GM21576 (cell line): ENCODE measurements at regions not wholly inside any gene's neighbourhood (a gene's known extent, or its start where the extent isn't known, plus 50 kb on each side); places are given as distances from the start of the nearest gene placed in this dataset.
A peak's percentile ranks its signal among the peaks of the same experiment; 100 is the strongest.
"Not testable (repeated sequence)": the region's sequence is repeated elsewhere in the genome, so short reads cannot be mapped to it uniquely, and the experiment has no call there.

Experiments
- ATAC-seq: cut with Tn5 transposase; IDR thresholded peaks from one replicate; pipeline ENCODE4 v1.9.1; 2021; ENCODE audit warnings: mild to moderate bottlenecking, moderate library complexity; ENCODE audit not compliant: unreplicated experiment

DNA sequence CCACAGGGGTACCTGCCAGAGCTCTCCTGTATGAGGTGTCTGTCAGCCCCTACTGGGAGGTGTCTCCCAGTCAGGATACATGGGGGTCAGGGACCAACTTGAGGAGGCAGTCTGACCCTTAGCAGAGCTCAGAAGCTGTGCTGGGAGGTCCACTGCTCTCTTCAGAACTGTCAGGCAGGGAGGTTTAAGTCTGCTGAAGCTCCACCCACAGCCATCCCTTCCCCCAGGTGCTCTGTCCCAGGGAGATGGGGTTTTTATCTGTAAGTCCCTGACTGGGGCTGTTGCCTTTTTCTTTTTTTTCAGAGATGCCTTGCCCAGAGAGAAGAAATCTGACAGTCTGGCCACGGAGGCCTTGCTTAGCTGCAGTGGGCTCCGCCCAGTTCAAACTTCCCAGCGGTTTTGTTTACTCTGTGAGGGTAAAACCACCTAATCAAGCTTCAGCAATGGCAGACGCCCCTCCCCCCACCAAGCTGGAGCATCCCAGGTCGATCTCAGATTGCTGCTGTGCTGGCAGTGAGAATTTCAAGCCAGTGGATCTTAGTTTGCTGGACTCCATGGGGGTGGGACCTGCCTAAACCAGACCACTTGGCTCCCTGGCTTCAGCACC is 118.5 kb upstream of the RADX start:
- not testable (repeated sequence) for ATAC-seq

DNA sequence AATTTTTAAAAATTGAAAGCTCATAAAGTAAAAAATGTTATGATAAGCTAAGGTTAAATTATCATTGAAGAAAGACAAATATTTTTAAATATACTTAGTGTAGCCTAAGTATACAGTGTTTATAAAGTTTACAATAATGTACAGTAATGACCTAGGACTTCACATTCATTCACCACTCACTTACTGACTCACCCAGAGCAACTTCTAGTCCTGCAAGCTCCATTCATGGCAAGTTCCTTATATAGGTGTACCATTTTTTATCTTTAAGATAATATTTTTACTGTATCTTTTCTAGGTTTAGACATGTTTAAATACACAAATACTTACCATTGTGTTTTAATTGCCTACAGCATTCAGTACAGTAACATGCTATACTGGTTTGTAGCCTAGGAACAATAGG is 112.3 kb upstream of the RADX start:
- ATAC-seq, result no peak

- peak; percentile 69 for ATAC-seq
Measured at GRCh38 chrX:106510713-106511403, 100.9 kb upstream of the RADX start.
